SH-SY5Y (cell line): ENCODE measurements at regions not wholly inside any gene's neighbourhood (a gene's known extent, or its start where the extent isn't known, plus 50 kb on each side); places are given as distances from the start of the nearest gene placed in this dataset.

Source experiments
- GATA2 ChIP-seq: IDR thresholded peaks from 2 replicates; pipeline ENCODE4 v1.6.1; 2011; ENCODE audit warnings: mild to moderate bottlenecking, low read depth, low read length
- GATA3 ChIP-seq: IDR thresholded peaks from 2 replicates; pipeline ENCODE4 v1.6.1; 2011; ENCODE audit warnings: low read depth, mild to moderate bottlenecking, low read length, moderate library complexity

DNA sequence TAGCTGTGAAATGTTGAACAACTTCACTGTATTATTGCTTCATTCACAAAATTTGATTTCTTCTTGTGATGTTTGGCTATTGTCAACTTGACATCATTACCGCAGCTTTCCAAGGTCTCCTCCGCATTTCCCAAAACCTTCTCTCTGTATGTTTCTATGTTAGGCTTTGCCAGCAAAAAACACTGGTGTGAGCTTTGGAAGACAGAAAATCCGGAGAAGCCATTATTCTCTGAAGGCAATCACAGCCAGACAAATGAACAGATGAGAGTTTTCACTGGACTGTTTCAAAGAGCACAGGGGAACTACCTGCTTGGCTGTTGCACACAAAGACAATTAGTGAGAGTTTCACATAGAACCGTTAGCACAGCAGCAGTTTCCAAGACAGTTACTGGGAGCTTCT lies 609.6 kb downstream of the BRINP3 start:
- no peak for TF ChIP-seq GATA2
- no peak for TF ChIP-seq GATA3
